Dendritic cell treated with granulocyte-macrophage colony-stimulating factor and Interleukin-4, amounts not matched to agents 40 ng/mL and 50 ng/mL, for 4 days (primary cell): ENCODE measurements at regions not wholly inside any gene's neighbourhood (a gene's known extent, or its start where the extent isn't known, plus 50 kb on each side); places are given as distances from the start of the nearest gene placed in this dataset.
"Not testable (repeated sequence)": the region's sequence is repeated elsewhere in the genome, so short reads cannot be mapped to it uniquely, and the experiment has no call there.

Experiments
- H3K27ac Mint-ChIP-seq: one replicate; pipeline ENCODE4 v1.8.0; 2022; ENCODE audit warnings: mild to moderate bottlenecking, mixed read lengths
- H3K27me3 Mint-ChIP-seq: one replicate; pipeline ENCODE4 v1.8.0; 2022; ENCODE audit warnings: mild to moderate bottlenecking, mixed read lengths
- H3K36me3 Mint-ChIP-seq: one replicate; pipeline ENCODE4 v1.8.0; 2022; ENCODE audit warnings: low read depth, mixed read lengths
- H3K4me1 Mint-ChIP-seq: one replicate; pipeline ENCODE4 v1.8.0; 2022; ENCODE audit warnings: low read depth, mixed read lengths
- H3K4me3 Mint-ChIP-seq: one replicate; pipeline ENCODE4 v1.8.0; 2022; ENCODE audit warnings: mild to moderate bottlenecking, moderate library complexity, mixed read lengths
- H3K9me3 Mint-ChIP-seq: one replicate; pipeline ENCODE4 v1.8.0; 2022; ENCODE audit warnings: mixed read lengths
- intact Hi-C: fragments of 100-400 bp; cut with micrococcal nuclease; formaldehyde crosslinking; loops from one replicate; pipeline ENCODE4 v1.15.0; 2022

- intact Hi-C loops = no loop called here
- H3K27ac Mint-ChIP-seq = no peak overlapping the region
- no peaks in the 10 kb centered on the region for H3K4me1 Mint-ChIP-seq
- H3K36me3 Mint-ChIP-seq = no peaks in the 10 kb centered on the region
- no peak overlapping the region for H3K4me3 Mint-ChIP-seq
- H3K9me3 Mint-ChIP-seq = no peaks in the 10 kb centered on the region
- H3K27me3 Mint-ChIP-seq = no peaks in the 10 kb centered on the region
Observed at GRCh38 chr7:87007038-87007437, 52.4 kb downstream of the ELAPOR2 start.

GRCh38 chr7:87004956-87005355 lies 54.5 kb downstream of the ELAPOR2 start:
- H3K4me3 Mint-ChIP-seq = no peak overlapping the region
- no peaks in the 10 kb centered on the region for H3K36me3 Mint-ChIP-seq
- H3K4me1 Mint-ChIP-seq = no peaks in the 10 kb centered on the region
- intact Hi-C loops = no loop called here
- H3K27ac Mint-ChIP-seq = no peak overlapping the region
- no peaks in the 10 kb centered on the region for H3K27me3 Mint-ChIP-seq
- no peaks in the 10 kb centered on the region for H3K9me3 Mint-ChIP-seq

GRCh38 chr7:87003872-87004798 lies 55.3 kb downstream of the ELAPOR2 start:
- no peaks in the 10 kb centered on the region for H3K9me3 Mint-ChIP-seq
- H3K27ac Mint-ChIP-seq = no peak overlapping the region
- no peak overlapping the region for H3K4me3 Mint-ChIP-seq
- H3K36me3 Mint-ChIP-seq = no peaks in the 10 kb centered on the region
- H3K4me1 Mint-ChIP-seq = no peaks in the 10 kb centered on the region
- intact Hi-C loops = no loop called here
- H3K27me3 Mint-ChIP-seq = no peaks in the 10 kb centered on the region

- Mint-ChIP-seq H3K9me3 (peaks cover 3% of the 10 kb centered on the region), H3K4me3 (no peak overlapping the region), H3K27me3 (no peaks in the 10 kb centered on the region), H3K27ac (no peak overlapping the region), H3K4me1 (no peaks in the 10 kb centered on the region), H3K36me3 (no peaks in the 10 kb centered on the region)
- intact Hi-C loops = no loop called here
Observed at GRCh38 chr7:87001214-87001613, 58.2 kb downstream of the ELAPOR2 start.

GRCh38 chr7:87000344-87000743 lies 59.1 kb downstream of the ELAPOR2 start:
- Mint-ChIP-seq H3K36me3 (no peaks in the 10 kb centered on the region), H3K4me3 (no peak overlapping the region), H3K4me1 (no peaks in the 10 kb centered on the region), H3K27ac (no peak overlapping the region), H3K9me3 (peaks cover 10% of the 10 kb centered on the region), H3K27me3 (no peaks in the 10 kb centered on the region)
- intact Hi-C loops = no loop called here

GRCh38 chr7:86999750-87000149 lies 59.7 kb downstream of the ELAPOR2 start:
- Mint-ChIP-seq H3K4me1 (no peaks in the 10 kb centered on the region), H3K9me3 (peaks cover 10% of the 10 kb centered on the region), H3K27me3 (no peaks in the 10 kb centered on the region), H3K27ac (no peak overlapping the region), H3K4me3 (no peak overlapping the region), H3K36me3 (no peaks in the 10 kb centered on the region)
- intact Hi-C loops = no loop called here

GRCh38 chr7:86995814-86996213 lies 63.6 kb downstream of the ELAPOR2 start:
- intact Hi-C loops = no loop called here
- Mint-ChIP-seq H3K27ac (no peak overlapping the region), H3K9me3 (peaks cover 10% of the 10 kb centered on the region), H3K4me3 (no peak overlapping the region), H3K27me3 (no peaks in the 10 kb centered on the region), H3K4me1 (no peaks in the 10 kb centered on the region), H3K36me3 (no peaks in the 10 kb centered on the region)

- Mint-ChIP-seq H3K27ac (no peak overlapping the region), H3K36me3 (no peaks in the 10 kb centered on the region), H3K27me3 (no peaks in the 10 kb centered on the region), H3K4me3 (no peak overlapping the region), H3K9me3 (peaks cover 10% of the 10 kb centered on the region), H3K4me1 (no peaks in the 10 kb centered on the region)
- intact Hi-C loops = no loop called here
Observed at GRCh38 chr7:86995052-86995725, 64.3 kb downstream of the ELAPOR2 start.

GRCh38 chr7:86991771-86992191 lies 67.7 kb downstream of the ELAPOR2 start:
- H3K4me1 Mint-ChIP-seq = no peaks in the 10 kb centered on the region
- no peaks in the 10 kb centered on the region for H3K27me3 Mint-ChIP-seq
- H3K4me3 Mint-ChIP-seq = no peak overlapping the region
- H3K36me3 Mint-ChIP-seq = no peaks in the 10 kb centered on the region
- no peak overlapping the region for H3K27ac Mint-ChIP-seq
- intact Hi-C loops = no loop called here
- H3K9me3 Mint-ChIP-seq = peaks cover 10% of the 10 kb centered on the region

GRCh38 chr7:86991093-86991769 lies 68.2 kb downstream of the ELAPOR2 start:
- no peaks in the 10 kb centered on the region for H3K4me1 Mint-ChIP-seq
- intact Hi-C loops = no loop called here
- H3K4me3 Mint-ChIP-seq = no peak overlapping the region
- H3K27ac Mint-ChIP-seq = no peak overlapping the region
- no peaks in the 10 kb centered on the region for H3K27me3 Mint-ChIP-seq
- no peaks in the 10 kb centered on the region for H3K36me3 Mint-ChIP-seq
- H3K9me3 Mint-ChIP-seq = peaks cover 7% of the 10 kb centered on the region

- Mint-ChIP-seq H3K27me3 (no peaks in the 10 kb centered on the region), H3K9me3 (peaks cover 7% of the 10 kb centered on the region), H3K4me1 (no peaks in the 10 kb centered on the region), H3K36me3 (no peaks in the 10 kb centered on the region), H3K27ac (no peak overlapping the region), H3K4me3 (no peak overlapping the region)
- intact Hi-C loops = no loop called here
Observed at GRCh38 chr7:86989407-86989806, 70.0 kb downstream of the ELAPOR2 start.

- H3K36me3 Mint-ChIP-seq, intact Hi-C loops, H3K4me3 Mint-ChIP-seq: not testable (repeated sequence)
Observed at GRCh38 chr7:86987834-86988233, 71.6 kb downstream of the ELAPOR2 start.

GRCh38 chr7:86987358-86987757 lies 72.1 kb downstream of the ELAPOR2 start:
- H3K36me3 Mint-ChIP-seq, H3K27ac Mint-ChIP-seq, H3K27me3 Mint-ChIP-seq, H3K4me3 Mint-ChIP-seq, intact Hi-C loops, H3K4me1 Mint-ChIP-seq: not testable (repeated sequence)
- H3K9me3 Mint-ChIP-seq = peaks cover 28% of the 10 kb centered on the region

More at GRCh38 chr7:86987834-86988233, 71.6 kb downstream of the ELAPOR2 start:
- not testable (repeated sequence) for H3K4me1 Mint-ChIP-seq, H3K27me3 Mint-ChIP-seq, H3K27ac Mint-ChIP-seq
- peaks cover 23% of the 10 kb centered on the region for H3K9me3 Mint-ChIP-seq

GRCh38 chr7:86985342-86985741 lies 74.1 kb downstream of the ELAPOR2 start:
- peaks cover 36% of the 10 kb centered on the region for H3K9me3 Mint-ChIP-seq
- H3K4me3 Mint-ChIP-seq, H3K27ac Mint-ChIP-seq, H3K4me1 Mint-ChIP-seq, H3K27me3 Mint-ChIP-seq, H3K36me3 Mint-ChIP-seq, intact Hi-C loops: not testable (repeated sequence)
